ENCODE measurements at regions not wholly inside any gene's neighbourhood (a gene's known extent, or its start where the extent isn't known, plus 50 kb on each side); places are given as distances from the start of the nearest gene placed in this dataset.

DNA sequence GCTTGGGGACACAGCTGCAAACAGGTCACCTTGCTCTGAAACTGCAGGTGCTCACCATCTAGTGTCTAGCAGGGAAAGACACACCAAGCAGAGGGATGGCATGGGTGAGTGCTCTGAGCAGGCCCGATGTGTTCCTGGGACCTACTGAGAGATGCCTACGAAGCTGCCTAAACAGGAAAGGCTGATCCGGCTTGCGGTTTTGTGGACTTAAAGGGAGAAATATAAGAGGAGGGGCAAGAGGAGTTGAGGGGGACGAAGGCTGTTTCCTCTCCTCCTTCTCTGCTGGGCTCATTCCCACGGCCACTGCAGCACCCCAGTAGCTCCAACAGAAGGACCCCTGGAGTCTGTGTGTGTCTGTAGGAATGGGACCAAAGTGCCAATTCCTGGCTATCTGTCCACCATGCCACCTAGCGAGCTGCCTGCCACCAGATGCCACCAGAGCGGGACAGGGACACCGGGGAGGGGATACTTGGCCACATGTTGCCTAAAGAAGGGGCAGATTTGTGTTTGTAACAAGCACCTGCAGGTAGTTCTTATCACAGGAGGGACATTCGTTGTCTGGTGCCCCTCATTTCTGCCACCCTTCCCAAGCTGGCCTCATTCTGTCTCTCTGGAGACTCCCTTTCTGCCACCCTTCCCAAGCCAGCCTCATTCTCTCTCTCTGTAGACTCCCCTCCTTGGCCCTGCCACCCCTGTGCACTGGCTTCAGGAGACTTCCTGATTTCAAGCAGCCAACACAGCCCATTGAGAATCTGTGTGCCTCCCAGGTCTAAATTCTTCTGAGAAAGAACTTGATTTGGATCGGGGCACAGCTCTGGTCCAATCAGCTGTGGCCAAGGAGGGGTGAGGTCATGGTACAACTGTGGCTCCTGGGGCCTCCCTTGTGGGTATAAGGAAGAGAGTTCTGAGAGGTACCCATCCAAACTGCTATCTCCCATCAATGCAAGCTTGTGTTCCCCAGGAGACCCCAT lies 221.8 kb downstream of the ANKRD60 start:
- intact Hi-C loops (cut with DNase I) = no loop called here

DNA sequence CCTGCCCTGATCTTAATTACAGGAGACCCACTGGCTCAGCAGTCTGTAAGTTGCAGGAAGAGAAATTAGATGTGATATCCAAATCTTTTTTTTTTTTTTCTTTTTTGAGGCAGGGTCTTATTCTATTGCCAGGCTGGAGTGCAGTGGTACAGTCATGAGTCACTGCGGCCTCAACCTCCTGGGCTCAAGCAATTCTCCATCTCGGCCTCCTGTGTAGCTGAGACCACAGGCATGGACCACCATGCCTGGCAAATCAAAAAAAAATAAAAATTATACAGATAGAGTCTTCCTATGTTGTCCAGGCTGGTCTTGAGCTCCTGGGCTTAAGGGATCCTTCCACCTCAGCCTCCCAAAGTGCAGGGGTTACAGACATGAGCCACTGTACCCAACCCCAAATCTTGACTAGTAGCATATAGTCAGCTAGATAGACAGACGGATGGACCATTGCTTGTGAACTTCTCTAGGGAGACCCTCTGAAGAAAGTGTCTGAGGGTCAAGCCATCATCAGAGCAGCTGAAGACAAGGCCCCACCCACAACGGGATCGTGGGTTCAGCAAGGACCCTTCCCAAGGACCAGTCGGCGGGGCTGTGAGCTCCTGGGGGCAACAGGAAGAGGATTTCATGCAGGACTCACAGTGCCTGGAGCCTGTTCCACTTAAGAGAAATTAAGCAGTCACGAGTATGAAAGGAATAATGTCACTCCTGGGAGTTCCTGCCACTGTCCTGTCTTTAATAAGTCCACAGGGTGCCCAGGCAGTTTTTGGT lies 222.7 kb downstream of the ANKRD60 start:
- DNase-seq = no peak
- intact Hi-C loops (cut with DNase I) = no loop called here

More for the DNA sequence above, 221.8 kb downstream of the ANKRD60 start:
- DNase-seq = no peak

DNA sequence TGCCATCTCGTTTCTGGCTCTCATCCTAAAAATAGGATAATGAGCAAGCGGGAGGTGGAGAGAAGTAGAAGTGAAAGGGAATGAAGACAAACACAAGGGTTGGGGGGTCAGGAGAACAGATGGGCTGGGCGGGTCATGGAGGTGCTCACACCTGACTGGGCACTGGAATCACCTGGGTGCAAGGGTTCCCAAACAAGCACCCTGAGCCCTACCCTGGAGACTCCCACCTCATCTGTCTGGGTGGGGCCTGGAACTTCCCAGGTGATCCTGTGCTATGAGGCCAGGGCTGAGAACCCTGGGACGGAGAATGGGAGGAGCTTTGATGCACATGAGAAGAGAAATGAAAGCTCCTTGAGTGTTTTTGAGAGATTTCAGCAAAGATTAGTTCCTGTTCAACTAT lies 223.6 kb downstream of the ANKRD60 start:
- intact Hi-C loops (cut with DNase I) = no loop called here

DNA sequence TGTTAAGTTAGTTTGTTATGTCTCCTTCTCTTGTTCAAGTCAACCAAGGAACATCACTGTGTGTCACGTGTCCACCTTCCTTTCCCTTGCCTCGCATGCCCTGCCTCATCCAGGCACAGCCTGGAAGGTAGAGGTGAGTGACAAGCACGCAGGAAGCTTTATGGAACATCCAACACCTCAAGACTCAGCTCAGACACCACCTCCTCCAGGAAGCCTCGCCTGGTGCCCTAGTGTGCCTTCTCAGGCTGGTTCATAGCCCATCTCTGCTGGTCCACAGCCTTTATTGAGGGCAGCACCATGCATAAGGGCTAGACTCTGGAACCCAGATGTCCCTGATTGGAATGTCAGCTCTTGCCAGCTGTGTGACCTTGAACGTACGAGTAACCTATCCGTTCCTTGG lies 224.3 kb downstream of the ANKRD60 start:
- intact Hi-C loops (cut with DNase I) = no loop called here
- DNase-seq = peak in 1 of 10 donors; percentile 56

More for the DNA sequence above, 223.6 kb downstream of the ANKRD60 start:
- peak in 1 of 10 donors; percentile 24 for DNase-seq

DNA sequence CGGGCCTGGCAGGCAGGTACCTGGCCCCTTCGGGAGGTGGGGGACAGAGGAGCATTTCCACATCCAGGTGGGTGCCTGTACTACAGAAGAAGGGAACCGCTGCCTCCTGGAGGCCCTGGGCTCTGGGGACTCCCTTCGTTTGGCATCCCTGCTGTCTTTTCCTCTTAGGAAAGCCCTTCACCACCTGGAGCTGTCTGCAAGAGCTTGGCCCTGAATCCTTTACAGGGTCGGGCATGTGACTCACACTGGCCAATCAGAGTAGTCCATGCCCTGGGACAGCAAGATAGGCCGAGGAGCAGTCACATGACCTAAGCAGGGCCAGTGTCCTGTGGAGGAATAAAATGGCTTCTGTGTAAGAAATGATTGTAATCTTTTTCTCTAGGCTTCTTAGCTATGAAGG lies 224.9 kb downstream of the ANKRD60 start:
- peak in 1 of 10 donors; percentile 67 for DNase-seq
- intact Hi-C loops (cut with DNase I) = no loop called here

DNA sequence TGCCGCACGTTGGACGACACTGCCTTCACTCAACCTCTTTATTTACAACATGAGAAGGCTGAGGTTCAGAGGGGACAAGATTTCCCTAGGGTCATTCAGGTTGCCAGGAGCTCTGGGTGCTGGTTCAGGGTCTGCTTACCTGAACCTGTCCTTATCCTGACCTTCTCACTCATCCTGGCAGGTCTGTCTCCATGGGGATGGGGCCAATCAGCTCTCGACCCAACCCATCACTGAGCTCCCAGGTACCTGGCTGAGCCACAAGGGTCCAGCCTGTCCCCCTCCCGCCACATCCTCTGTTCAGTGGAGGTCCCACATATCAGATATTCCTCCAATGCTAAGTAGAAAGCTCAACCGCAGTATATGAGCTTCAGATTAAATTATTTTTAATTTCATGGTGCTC lies 225.6 kb downstream of the ANKRD60 start:
- intact Hi-C loops (cut with DNase I) = no loop called here
- peak in 1 of 10 donors; percentile 52 for DNase-seq

DNA sequence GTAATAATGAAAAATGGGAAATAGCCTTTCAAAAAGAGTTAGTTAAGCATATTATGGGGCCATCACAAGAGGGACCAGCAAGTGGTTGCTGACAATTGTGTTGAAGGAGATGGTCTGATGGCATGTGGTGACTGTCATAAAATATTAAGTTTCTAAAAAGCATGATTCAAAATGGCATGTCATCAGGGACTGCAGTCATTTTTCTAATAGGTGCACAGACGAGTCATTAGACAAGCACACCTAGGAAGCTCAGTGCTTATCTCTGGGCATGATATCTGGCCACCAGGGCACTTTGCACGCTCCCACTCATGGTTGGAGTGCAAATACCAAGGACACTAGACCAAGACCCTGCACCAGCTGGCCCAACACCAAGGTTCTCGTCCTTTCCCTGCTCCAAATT lies 226.5 kb downstream of the ANKRD60 start:
- no peak for DNase-seq
- intact Hi-C loops (cut with DNase I) = no loop called here

DNA sequence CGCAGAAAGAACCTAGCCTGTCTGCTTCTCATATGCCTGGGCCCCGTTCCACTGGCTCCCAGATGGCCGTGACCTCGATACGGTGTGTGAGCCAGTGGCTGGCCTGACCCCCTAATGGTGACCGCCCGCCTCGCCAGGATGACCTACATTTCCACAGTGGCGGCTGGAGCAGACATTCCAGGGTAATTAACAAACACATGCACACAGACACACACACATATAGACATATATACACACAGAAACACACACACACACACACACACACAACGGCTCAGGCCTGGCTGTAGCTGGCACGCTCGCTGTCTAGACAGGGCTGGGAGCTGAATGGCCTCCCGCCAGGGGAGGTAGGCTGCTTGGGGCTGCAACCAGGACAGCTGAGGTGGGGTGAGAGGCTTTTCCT lies 227.1 kb downstream of the ANKRD60 start:
- peak in 1 of 10 donors; percentile 82 for DNase-seq
- intact Hi-C loops (cut with DNase I) = no loop called here

DNA sequence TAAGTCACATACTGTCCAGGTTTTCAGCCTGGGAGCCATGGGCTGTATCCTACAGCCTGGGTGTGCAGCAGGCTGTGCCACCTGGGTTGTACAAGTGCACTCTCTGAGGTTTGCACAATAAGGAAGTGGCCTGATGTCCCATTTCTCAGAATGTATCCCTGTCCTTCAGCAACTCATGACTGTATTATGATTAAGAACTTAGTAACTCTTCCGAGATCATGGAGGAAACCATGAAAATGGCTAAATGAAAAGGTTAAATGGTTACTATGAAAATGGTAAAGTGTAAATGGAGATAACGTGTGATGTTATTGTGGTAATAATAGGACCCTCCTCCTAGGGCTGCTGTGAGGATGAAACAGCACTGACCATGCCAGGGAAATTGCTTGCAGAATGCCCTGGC lies 227.6 kb downstream of the ANKRD60 start:
- peak in 1 of 10 donors; percentile 12 for DNase-seq
- intact Hi-C loops (cut with DNase I) = no loop called here

DNA sequence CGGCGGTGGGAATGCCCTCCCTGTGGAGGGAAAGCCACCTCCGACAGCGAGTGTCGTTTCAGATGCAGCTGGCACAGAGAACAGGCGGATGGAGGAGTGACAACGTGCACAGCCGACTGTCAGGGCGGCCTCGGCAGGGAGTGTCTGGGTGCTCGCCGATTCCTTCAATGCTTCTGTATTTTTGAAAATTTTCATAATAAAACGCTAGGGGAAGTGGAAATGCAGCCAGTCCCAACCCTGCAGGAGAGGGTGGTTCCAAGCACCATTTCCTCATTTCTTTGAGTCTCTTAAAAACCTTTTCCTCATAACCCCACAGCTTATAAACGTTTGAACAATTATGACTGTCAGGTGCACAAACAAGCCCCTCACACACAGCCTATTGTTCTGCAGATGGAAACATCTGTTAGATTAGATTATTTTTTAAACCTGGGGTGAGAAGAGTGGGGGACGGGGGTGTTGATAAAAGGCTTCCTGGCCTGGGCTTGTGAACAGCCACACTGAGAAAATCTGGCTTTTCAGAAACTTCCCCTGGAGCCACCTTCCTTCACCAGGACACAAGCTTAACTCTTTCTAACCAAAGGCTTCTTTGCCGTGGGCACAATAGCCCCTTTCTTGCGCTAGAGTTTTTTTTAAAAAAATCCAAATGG lies 228.9 kb downstream of the ANKRD60 start:
- intact Hi-C loops (cut with DNase I) = no loop called here
- peak in 5 of 10 donors; percentile 43 to 88 (median 47) for DNase-seq

DNA sequence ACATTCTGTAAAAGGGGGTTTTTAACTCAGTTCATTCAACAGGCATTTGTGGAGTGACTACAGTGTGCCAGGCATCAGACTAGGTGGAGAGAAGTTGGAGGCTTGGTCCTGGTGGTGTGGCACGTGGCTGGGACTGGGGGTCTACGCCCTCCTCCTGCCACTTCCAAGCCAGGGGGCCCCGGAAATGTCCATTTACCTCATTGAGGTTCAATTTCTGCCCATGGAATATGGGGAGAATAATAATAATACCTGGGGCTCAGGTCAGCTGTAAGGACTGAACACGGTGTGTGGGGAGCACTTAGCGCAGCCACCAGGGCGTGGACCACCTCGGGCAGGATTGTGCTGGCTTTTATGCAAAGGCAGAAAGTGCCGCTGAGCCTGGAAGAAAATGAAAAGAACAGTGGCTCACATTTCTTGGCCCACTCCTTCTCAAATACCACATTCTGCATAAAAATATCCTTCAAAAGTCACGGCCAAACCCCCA lies 229.4 kb downstream of the ANKRD60 start:
- intact Hi-C loops (cut with DNase I) = no loop called here
- DNase-seq = peak in 1 of 10 donors; percentile 63

DNA sequence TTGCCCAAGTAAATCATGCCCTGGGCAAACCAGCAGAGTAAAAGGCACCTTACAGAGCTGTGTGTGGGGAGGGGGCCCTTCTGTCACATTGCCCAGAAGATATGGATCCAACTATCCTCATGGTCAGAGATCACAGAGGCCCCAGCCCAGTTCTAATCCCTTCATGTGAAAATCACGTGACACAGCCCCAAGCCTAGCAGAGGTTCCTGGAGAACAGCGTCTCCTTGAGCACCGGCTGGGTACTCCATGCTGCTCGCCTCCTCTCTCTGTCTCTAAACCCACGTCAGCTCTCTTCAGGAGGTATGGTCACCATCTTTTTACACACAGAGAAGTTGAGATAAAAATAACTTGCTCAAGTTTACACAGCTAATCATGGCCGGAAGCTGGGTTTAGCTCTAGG lies 230.2 kb downstream of the ANKRD60 start:
- intact Hi-C loops (cut with DNase I) = no loop called here
- peak in 1 of 10 donors; percentile 38 for DNase-seq

DNA sequence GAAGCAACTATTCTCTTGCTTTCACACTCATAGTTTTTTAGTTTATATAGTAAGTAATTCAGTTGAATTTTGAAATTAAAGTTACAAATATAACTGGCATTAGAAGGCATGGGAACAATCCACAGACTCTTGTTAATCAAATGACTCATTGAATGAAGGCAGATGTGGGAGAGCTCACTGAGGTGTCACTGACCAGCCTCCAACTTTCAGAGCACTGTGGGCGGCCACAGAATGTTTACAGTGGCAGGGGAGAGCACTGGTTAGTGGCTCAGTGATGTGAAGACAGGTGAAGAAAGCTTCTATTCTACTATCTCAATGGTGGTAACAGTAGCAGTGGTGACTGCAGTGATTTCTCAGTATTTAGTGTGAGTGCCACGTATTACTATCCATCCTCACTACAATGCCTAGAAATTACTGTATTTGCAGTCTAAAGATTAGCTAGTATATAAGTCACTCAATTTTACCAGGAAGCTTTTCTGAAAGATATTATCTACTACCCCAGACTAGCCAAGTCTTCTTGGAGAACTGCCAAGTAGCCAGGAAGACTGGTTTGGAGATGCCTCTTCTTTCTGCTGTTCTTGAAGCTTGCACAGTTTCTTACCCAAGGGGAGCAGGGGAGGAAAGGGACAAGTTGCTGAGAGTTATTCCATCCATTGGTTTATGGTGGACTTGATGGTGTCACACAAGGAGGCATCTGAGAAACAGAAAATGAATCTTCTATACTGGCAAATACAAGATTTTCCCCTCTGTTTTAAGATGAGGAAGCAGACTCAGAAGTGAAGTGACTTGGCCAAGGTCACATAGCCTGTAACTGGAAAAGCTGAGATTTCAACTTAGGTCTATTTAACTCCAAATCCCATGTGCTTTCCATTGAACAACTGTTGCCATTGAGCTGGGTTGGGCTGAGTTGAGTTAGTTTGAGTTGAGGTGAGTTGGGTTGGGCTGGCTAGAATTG lies 231.2 kb downstream of the ANKRD60 start:
- peak in 1 of 10 donors; percentile 14 for DNase-seq
- intact Hi-C loops (cut with DNase I) = no loop called here

DNA sequence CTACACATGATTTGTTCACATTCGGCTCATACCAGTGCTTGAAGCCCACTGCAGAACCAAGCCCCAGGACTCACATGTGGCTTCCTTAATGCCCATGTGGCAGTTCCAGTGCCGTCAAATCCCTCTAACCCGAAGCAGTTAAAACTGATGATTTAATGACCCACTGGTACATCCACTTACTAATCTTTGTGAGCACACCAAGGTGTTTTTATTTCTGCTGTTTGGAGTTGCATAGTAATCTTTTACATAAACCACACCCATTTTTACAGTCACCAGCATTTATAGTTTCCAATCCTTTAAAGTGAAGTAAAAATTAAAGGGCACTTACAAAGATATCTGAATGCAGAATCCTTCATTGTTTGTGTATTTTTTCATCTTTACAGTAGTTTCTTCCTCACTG lies 232.0 kb downstream of the ANKRD60 start:
- no peak for DNase-seq
- intact Hi-C loops (cut with DNase I) = no loop called here

DNA sequence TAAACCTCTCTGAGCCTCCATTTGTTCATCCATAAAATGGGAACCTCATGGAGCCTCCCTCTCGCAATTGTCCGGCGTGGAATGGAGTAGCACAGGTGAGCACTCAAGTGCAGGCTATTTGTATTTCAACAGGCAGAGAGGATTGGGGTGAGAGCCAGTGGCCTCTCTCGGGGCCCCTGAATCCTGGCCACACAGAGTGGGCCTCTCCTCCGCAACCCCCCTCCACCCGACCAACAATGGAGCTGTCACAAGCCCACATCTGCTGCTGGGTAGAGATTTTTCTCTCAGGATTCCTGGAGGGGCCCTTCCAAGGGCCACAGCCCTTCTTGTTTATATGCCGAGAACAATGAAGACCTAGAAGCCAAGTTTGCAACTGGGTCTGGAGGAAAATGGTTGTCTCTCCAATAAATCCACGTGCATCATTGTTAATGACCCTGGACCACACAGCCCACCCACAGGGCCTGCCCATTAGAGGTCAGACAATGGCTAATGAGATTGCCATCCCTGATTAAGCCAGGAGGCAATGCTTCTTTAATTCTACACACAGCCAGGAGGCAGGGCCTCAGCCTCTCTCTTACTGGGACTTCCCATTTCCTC lies 233.0 kb downstream of the ANKRD60 start:
- DNase-seq = peak in 1 of 10 donors; percentile 55
- intact Hi-C loops (cut with DNase I) = no loop called here

DNA sequence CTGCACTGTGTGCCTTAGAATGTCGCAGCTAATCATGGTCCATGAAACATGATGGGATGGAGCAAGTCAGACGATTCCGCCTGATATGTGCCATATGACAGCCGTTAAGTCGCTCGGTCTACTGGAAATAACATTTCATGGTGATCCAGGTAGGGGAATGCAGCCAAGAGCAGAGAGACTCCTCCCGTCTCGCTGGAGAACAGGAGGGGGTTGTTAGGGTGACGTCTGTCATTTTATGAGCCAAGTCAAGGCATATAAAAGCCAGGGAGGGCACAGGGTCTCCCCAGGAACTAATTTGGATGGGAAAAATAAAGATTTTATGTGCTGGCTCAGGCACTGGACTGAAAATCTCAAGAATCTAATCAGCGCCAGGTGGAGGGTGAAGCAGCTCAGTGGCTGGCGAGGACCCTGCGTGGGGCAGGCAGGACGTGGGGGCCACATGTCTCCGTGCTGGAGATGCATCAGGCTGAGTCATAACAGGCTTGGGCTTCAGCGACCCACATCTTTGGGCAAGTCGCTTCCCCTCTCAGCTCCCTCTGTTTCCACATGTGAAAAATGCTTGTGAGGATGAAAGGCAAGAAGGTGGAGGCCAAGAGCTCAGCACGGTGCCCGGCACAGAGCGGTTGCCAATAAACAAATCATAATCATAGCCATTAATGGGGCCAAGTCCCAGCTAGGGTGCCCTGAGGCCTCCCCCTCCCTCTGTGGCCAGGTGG lies 234.6 kb downstream of the ANKRD60 start:
- intact Hi-C loops (cut with DNase I) = no loop called here
- peak in 1 of 10 donors; percentile 54 for DNase-seq

DNA sequence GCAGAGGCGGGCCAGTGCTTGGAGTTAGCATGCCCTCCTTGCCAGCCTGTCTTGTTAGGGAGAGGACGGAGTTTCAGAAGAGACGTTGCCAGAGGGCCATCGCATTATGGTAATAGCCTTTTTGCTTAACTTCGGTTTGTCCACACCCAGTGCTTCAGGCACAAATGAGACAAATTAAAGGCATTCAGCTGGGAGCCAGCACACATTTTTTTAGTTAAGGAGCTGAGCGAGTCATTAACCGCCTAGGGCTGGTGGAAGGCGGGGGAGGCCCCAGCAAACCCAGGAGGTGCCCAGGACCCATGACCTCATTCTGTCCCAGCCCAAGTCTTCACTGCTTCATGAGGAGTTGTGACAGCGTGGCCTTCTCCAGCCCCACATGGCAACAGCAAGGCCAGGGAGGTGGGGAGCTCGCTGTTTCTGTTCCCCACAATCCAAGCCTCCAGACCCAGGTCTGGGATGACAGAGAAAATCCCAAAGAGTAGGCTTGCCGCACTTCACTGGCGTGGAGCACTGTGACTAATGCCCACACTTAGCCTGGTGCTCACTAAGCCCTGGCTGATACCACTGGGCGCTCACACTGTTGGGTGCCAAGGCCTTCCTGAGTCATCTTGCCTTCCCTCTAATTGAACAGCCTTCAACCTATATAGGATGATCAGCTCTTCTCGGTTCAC lies 237.1 kb downstream of the ANKRD60 start:
- peak in 1 of 10 donors; percentile 68 for DNase-seq
- intact Hi-C loops (cut with DNase I) = no loop called here
